Liver (tissue), 3 donors: ENCODE measurements at regions not wholly inside any gene's neighbourhood (a gene's known extent, or its start where the extent isn't known, plus 50 kb on each side); places are given as distances from the start of the nearest gene placed in this dataset.

ENCODE experiments used
- JUND ChIP-seq, 2 donors: IDR thresholded peaks; 2 replicates each; pipeline ENCODE4 v1.6.1; 2016; ENCODE audit warnings: antibody characterized with exemption in 2 of 2
- RXRA ChIP-seq, 2 donors: IDR thresholded peaks; 2 replicates each; pipeline ENCODE4 v1.6.1; 2017 to 2018; ENCODE audit warnings: antibody characterized with exemption in 2 of 2, mild to moderate bottlenecking in 1 of 2
- TAF1 ChIP-seq: conservative IDR thresholded peaks from 2 replicates; pipeline ENCODE4 v1.6.1; 2016; ENCODE audit warnings: antibody characterized with exemption, mild to moderate bottlenecking
- TF ChIP-seq, protein P1 (sequence below): fragments of 150-350 bp; IDR thresholded peaks from 2 replicates; pipeline ENCODE4 v1.5.1; 2017; ENCODE audit warnings: improper control_type of control experiment, low read depth, low read length; ENCODE audit not compliant: missing input control
- donor health status: healthy.
- donor health status: healthy.

DNA sequence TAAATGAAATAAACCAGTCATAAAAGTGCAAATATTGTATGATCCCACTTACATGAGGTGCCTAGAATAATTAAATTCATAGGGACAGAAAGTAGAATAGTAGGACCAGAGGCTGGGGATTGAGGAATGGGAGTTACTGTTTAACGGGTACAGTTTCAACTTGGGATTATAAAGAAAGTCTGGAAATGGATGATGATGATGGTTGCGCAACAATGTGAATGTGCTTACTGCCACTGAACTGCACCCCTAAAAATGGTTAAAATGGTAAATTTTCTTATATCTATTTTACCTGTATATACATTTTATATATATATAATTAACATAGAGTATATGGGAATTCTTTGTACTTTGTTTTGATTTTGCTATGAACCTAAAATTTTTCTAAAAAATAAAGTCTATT lies 53.3 kb upstream of the L3MBTL3 start:
- TF ChIP-seq, protein P1, sequence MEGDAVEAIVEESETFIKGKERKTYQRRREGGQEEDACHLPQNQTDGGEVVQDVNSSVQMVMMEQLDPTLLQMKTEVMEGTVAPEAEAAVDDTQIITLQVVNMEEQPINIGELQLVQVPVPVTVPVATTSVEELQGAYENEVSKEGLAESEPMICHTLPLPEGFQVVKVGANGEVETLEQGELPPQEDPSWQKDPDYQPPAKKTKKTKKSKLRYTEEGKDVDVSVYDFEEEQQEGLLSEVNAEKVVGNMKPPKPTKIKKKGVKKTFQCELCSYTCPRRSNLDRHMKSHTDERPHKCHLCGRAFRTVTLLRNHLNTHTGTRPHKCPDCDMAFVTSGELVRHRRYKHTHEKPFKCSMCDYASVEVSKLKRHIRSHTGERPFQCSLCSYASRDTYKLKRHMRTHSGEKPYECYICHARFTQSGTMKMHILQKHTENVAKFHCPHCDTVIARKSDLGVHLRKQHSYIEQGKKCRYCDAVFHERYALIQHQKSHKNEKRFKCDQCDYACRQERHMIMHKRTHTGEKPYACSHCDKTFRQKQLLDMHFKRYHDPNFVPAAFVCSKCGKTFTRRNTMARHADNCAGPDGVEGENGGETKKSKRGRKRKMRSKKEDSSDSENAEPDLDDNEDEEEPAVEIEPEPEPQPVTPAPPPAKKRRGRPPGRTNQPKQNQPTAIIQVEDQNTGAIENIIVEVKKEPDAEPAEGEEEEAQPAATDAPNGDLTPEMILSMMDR, result no peak
- TF ChIP-seq TAF1 (no peak), RXRA (IDR thresholded peaks at IDR 0.05) (no peak), JUND (IDR thresholded peaks at IDR 0.05) (no peak)
